DMS153 treated with DMSO at 0.1 percent for 48 hours (cell line): ENCODE measurements at regions not wholly inside any gene's neighbourhood (a gene's known extent, or its start where the extent isn't known, plus 50 kb on each side); places are given as distances from the start of the nearest gene placed in this dataset.

Experiments used
- DNase-seq: peaks from one replicate; lab custom pipeline; 2025; ENCODE audit not compliant: unreplicated experiment; lab: John Stamatoyannopoulos, UW

DNA sequence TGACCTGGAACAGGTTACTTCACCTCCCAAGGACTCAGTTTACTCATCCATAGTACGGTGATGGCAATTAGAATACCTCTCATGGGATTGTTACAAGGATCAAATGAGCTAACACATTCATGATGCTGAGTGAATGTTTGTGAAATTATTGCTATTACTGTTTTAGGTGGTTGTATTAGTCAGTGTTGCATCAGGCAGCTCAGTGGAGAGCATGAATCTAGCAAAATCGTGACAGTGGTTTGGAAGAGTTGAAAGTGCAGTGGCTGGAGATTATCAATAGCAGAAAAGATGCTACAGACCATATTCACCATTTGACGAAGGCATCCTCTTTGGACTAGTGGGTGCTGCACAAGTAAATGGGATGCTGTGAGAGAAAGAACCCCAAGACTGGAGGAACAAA, 50.4 kb upstream of the CTNNBL1 start:
- DNase-seq: no peak

- no peak for DNase-seq
Measured at GRCh38 chr20:37642246-37642645, 51.6 kb upstream of the CTNNBL1 start.

GRCh38 chr20:37640600-37641561, 52.9 kb upstream of the CTNNBL1 start:
- no peak for DNase-seq

- no peak for DNase-seq
Measured at GRCh38 chr20:37638527-37638926, 55.3 kb upstream of the CTNNBL1 start.

DNA sequence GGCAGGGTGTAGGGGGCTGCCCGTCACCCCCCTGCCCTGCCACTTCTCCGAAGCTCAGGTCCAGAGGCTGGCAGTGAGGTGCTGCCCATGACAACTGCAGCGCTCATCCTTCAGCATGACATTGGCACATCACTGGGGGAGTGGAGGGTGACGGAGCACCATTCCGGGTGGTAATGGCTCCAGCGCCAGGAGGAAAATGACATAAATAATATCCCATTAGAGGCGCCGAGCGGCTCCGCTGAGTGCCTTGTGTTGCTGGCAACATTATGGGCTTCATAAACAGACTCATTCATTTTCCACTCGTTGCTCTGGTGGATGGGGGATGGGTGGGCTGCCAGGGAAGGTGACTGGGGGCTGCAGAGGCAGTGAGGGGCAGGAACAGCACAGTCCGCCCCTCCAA, 56.9 kb upstream of the CTNNBL1 start:
- no peak for DNase-seq

DNA sequence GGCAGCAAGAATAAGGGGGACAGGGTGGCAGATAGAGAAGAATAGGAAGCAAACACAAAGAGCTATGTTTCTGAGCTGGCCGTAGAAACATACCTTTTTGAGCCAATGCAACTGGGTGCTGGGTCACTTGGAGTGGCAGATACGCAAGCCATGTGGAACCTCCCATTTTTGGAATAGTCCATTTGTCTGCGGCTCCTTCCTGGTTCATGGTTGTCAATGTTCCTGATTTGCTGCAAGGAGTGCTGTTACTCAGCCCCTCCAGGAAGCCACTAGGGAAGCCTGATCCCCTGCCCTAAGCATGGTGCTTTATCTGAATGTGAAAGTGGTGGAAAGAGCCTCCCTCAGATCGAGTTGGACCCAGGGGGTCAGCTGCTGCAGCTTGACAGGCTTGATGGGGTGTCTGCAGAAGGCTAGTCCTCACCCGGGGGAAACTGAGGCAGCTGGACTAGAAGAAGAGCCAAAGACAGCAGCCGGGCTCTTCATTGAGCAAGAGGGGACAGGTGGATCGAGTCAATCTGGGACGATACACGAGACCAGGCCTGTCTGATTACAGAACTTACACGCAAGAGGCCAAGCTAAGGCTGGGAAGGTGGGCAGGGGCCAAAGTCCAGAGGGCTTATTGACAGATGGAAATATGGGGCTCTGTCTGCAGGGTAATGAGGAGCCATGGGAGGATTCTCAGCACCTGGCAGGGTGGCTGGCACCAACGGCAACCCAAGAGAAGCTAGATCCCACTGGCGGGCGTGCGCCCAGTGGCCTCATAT, 57.4 kb upstream of the CTNNBL1 start:
- no peak for DNase-seq

DNA sequence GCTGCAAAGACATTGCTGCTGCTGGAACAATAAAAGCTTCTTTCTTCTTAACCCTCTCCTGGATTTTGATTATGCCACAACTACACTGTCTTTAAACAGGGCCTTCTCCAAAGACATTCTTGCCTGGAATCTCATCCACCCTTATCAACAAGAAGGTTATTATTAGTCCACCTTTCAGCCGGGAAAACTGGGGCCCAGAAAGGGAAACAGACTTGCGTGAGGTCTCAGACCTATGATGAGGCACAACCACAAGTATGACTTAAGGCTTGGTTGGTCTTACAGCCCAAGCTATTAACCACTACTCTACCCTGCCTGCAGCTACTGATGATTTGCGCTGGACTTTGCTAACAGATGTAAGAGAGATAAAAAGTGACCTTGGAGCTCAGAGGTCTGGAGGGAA, 62.8 kb upstream of the CTNNBL1 start:
- no peak for DNase-seq

DNA sequence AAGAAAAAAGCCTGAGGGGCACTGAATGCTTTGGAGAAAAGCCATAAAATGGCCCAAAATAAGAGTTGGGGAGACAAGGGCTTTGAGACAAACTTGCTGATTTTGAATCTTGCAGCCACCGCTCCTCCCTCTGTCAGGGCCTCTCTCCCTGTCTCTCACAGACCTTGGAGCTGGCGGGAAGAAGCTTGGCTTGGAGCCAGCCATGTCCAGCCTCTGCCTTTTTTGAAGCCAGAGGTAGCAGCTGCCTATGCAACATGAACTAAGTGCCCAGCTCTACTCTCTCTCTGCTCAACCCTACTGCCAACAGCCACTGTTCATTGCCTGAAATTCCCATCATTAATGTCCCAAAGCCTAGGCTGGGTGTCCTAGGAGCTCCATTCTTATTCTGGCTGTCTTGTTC, 63.7 kb upstream of the CTNNBL1 start:
- DNase-seq: peak; percentile 44

DNA sequence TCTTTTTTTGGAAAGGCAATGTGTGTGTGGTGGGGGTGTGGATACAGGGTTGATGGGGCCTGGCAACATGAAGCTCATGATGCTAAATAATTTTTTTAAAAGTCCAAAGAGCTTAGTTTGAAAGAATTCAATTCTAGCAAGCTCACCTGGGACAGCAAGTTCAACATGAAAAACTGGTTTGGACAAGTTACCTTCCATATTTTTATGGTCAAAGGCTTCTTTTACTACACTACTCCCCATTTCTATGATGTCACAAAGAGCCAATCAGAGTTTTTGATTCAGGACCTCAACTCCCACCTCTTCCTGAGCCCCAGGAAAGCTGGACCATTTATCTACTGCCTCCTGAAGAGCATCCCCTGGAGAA, 66.1 kb upstream of the CTNNBL1 start:
- no peak for DNase-seq

DNA sequence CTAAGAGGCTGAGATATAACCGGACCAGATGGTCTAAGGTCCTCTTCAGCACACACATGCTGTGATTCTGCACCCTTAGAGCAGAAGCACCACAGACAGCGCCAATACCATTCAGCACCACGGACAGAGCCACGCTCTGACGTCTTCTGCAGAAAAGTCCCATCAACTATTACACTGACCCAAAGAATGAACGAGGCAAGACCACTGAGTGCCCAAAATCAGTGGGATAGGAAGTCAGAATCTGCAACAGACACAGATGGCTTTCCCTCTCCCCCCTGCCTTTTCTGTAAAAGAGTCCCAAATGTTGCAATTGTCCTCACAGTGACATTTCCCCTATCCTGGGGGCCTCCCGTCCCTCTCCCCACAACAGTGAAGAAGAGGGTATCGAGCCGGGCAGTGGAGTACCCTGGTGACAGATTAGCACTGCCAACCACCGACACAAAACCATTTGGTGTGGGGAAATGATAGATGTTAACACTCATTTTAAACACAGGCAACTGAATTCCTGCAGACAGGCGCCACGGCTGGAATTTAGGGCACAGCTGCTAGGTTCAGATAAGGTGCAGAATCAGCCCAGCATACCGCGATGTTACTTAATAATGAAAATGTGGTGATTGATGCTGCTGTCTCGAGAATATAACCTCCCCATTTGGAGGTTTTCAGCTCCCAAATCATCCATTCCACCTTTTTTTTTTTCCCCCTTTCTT, 66.6 kb upstream of the CTNNBL1 start:
- DNase-seq: no peak

DNA sequence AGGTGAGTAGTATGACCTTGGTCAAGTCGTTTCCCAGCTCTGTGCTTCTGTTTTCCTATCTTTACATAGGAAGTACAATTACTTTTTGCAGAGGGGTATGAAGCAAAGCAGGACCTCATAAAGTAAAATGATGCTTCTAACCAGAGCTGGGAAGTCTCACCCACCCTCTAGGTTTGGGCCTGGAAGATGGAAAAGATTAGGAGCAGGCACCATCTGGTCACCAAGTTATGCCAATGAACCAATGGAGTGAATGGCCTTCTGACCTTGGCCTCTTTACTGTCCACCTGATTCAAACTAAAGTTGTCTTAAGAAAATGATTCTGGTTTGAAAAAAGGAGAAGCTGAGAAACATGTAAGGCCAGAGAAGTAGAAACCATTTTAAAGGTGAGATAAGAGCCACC, 68.9 kb upstream of the CTNNBL1 start:
- DNase-seq: no peak

GRCh38 chr20:37622728-37623127, 71.1 kb upstream of the CTNNBL1 start:
- DNase-seq: no peak

GRCh38 chr20:37619496-37619895, 74.3 kb upstream of the CTNNBL1 start:
- no peak for DNase-seq

DNA sequence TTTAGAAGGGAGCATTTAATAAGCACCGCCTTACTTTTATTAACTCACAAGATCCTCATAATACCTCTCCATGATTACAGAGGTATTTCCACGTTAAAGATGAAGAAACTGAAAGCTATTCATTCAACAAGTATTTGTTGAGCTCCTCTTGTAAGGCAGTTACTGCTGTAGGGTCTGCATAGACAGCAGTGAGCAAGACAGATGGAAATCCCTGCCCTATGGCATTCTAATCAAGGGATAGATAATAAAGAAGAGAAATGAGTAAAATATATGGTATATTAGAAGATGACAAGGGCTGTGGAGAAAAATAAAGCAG, 77.8 kb upstream of the CTNNBL1 start:
- DNase-seq: no peak

DNA sequence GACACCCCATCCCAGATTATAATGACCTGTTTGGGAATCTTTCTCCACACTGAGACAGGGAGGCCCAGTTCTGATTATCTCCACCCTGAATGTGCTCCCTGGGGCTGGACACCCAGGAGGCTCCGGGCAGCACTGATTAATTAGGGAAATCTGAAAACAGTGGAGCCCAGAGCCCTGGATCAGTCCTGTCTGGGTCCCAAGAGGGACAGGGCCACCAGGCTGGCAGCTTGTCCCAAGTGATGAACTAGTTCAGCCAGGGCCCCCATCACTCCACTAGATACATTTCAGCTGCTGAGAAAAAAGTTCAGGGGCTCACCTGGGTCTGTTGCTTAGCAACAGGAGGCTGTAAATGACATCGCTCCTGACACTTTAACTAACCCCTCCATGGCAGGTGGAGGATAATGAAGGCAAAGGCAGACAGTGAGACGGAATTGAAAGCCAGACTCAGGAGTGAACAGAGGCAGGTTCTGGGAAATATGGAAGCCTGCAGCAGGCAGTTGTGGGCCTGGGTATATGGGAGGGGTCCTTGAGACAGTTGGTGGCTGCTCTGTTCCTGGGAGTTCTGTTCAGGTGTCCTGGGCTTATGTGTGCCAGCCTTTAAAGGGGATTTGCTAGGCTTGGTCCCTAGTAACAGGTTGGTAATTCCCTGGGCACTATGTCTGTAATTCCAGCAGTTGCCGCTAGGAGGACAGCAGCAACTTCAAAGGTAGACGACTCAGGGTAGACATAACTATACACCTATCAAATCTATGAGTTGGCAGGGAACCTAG, 78.3 kb upstream of the CTNNBL1 start:
- no peak for DNase-seq

GRCh38 chr20:37611852-37612251, 82.0 kb upstream of the CTNNBL1 start:
- no peak for DNase-seq

DNA sequence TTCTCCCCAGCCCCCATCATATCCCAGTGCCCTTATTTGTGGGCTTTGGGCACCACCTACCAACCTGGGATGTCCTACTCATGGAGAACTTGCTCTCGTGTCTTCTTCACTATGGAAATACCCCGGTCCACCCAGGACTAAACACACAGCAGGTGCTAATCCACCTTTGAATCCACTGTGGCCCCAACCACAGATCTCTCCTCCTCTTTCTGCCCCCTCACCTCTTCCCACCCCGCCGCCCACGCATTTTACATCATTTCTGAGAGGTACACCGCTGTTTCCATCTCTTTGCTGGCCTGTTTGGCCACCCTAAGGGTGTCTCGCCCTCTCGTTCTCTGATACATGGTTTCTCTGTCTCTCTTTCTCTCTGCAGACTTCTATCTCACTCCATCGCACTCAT, 82.5 kb upstream of the CTNNBL1 start:
- no peak for DNase-seq

DNA sequence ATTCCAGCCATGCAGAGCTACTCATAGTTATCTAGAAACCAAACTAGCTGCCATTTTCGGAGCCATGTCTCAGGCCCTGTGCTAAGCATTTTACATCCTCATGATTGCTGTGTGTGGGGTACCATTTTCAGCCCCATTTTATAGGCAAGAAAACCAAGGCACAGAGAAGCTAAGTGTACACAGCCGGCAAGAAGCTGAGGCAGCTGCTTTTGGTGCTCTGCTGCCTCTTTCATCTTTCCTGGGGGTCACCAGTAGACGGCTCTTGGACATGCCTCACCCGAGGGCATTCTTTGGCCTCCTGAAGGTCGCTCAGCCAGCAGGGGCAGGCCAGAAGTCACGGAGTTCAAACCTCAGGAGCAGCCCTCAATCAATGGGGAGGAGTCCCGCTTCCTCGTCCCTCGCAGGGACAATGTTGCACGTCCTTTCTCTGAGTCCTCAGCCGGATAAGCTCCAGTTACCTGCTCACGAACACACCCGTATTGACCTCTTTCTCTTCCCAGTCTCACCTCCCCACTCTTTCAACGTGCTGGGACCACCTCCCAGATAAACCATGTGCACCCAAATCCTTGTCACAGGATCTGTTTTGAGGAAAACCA, 82.6 kb upstream of the BLCAP start:
- no peak for DNase-seq

DNA sequence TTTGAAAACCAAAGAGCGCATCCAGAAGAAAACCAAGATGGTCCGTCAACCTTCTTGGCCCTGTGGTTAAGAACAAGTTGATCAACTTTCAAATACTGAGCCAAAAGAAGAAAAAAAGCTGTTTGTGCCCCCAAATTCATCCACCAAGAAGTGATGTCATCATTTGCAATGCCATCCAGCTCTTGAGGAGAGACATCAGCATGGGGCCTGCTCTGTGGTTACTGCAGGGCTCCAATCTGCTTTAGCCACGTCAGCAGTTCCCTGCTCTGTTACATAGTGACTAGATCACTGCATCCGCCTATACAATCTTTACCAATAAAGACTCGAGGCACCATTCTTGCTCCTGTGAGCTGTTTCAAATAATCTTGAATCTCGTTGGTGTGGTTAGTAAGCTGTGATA, 75.0 kb upstream of the BLCAP start:
- no peak for DNase-seq

DNA sequence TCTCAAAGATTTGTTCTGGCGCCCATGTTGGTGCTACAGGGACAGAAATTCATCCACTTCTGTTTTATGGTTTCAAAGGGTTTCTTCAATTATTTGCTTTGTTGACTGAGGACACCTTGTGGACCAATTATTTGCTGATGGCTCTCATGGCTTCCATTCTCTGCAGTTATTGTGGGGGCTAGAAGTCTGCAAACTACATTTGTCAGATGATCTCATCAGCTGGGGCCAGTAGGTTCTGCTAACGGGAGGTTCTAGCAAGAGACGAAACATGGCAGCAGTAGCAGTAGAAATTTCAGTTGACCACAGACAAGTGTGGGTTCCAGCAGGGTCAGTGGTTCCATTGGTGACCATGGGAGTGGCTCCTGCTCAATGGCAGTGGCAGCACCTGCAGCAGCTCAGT, 72.8 kb upstream of the BLCAP start:
- DNase-seq: no peak
